AG04449 (cell line): ENCODE measurements at regions not wholly inside any gene's neighbourhood (a gene's known extent, or its start where the extent isn't known, plus 50 kb on each side); places are given as distances from the start of the nearest gene placed in this dataset.

Experiments used
- CTCF ChIA-PET: fragments of 350-600 bp; formaldehyde crosslinking; extraction: SDS; loops from one replicate; lab custom pipeline; 2021; ENCODE audit warnings: antibody characterized with exemption; lab: Yijun Ruan, JAX
- POLR2A ChIA-PET: fragments of 400-600, 350-600 bp; formaldehyde crosslinking; extraction: SDS; loops from one replicate; lab custom pipeline; 2020; ENCODE audit warnings: antibody characterized with exemption, inconsistent platforms; lab: Yijun Ruan, JAX
- DNase-seq: peaks from one replicate; pipeline ENCODE4 v3.0.0-alpha.2; 2010; ENCODE audit warnings: low read depth, low spot score
- H3K4me3 ChIP-seq: 2 replicates; pipeline ENCODE4 v1.5.1; 2011; ENCODE audit warnings: low read depth, mild to moderate bottlenecking, control low read depth, low read length
- TF ChIP-seq, protein P1 (sequence below): IDR thresholded peaks from one replicate; pipeline ENCODE4 v1.5.1; 2011; ENCODE audit warnings: mild to moderate bottlenecking, moderate library complexity, low read length, control low read depth, inconsistent platforms; ENCODE audit not compliant: insufficient read depth; ENCODE audit errors: missing control alignments

DNA sequence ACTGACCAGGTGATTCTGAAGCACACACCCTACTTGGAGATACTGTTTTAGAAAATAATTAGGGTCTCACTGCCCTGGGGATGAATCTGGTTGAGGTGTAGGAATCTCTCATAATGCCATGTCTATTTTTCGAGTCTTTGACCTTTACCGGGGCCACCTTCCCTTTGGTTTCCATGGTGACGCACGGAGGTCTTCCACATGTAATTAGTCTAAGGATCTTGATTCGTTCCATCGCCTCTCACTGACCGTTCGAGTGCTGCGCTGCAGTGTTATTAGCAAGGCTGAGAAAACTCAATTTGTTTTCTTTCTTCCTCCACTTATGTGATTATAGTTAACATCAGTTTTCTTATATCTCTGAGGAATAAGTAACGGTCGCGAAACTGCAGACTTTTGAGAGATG, 144.3 kb upstream of the SPACA1 start:
- no peak overlapping the region for H3K4me3 ChIP-seq
- ChIA-PET CTCF (no interaction called here), POLR2A (no interaction called here)
- no peak for DNase-seq
- TF ChIP-seq, protein P1, sequence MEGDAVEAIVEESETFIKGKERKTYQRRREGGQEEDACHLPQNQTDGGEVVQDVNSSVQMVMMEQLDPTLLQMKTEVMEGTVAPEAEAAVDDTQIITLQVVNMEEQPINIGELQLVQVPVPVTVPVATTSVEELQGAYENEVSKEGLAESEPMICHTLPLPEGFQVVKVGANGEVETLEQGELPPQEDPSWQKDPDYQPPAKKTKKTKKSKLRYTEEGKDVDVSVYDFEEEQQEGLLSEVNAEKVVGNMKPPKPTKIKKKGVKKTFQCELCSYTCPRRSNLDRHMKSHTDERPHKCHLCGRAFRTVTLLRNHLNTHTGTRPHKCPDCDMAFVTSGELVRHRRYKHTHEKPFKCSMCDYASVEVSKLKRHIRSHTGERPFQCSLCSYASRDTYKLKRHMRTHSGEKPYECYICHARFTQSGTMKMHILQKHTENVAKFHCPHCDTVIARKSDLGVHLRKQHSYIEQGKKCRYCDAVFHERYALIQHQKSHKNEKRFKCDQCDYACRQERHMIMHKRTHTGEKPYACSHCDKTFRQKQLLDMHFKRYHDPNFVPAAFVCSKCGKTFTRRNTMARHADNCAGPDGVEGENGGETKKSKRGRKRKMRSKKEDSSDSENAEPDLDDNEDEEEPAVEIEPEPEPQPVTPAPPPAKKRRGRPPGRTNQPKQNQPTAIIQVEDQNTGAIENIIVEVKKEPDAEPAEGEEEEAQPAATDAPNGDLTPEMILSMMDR: no peak

DNA sequence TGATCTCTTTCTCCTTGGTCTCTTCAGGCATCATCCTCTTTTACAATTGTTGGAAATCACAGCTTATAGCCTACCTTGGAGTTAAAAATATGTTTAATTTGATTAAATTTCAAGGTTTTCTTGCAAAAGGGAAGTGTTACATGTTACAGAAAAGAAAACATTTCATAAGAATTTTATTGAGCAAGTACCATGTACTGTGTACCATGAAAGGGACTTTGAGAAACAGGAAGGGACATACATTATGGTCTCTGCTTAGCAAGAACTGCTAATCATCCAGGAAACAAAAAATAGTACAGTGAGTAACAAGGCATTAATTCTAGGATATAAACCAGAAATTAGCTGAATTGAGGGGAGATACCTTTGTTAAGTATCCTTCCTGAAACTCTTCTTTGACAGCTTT, 145.3 kb upstream of the SPACA1 start:
- TF ChIP-seq, protein P1: no peak
- CTCF ChIA-PET: no interaction called here
- H3K4me3 ChIP-seq: no peak overlapping the region
- POLR2A ChIA-PET: no interaction called here
- DNase-seq: no peak

DNA sequence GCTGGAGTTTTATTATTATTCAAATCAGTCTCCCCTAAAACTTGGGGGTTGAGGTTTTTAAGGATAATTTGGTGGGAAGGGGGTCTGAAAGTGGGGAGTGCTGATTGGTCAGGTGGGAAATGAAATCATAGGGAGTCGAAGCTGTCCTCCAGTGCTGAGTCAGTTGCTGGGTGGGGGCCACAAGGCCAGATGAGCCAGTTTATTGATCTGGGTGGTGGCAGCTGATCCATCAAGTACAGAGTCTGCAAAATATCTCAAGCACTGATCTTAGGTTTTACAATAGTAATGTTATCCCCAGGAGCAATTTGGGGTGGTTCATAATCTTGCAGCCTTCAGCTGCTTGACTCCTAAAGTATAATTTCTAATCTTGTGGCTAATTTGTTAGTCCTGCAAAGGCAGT, 146.0 kb upstream of the SPACA1 start:
- CTCF ChIA-PET: no interaction called here
- POLR2A ChIA-PET: no interaction called here
- TF ChIP-seq, protein P1: no peak
- H3K4me3 ChIP-seq: no peak overlapping the region
- no peak for DNase-seq

DNA sequence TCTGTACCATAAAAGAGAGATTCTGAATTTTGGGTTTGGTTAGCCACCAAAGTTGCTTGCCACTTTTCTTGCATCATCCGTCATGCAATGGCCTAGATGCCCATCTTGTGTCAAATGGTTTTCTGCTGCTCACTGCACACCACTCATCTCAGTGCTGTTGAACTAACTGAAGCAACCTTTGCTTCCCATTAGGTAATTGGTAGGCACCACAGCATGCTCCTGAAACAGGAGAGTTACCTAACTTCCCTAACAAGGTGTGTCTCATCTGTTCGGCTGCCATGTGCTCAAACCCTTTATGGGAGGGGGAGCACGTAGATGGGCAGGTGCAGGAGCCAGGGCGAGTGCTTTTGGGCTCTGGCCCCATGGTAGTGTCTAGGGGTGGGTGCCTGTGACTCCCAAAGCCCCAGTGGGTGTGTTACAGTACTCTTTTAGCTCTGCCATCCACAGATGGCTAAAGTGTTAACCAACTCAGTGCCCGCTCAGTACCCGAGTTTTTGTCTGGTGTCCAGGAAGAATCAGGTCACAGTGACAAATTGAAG, 147.4 kb upstream of the SPACA1 start:
- H3K4me3 ChIP-seq: no peak overlapping the region
- ChIA-PET POLR2A (no interaction called here), CTCF (no interaction called here)
- DNase-seq: no peak
- TF ChIP-seq, protein P1: no peak

DNA sequence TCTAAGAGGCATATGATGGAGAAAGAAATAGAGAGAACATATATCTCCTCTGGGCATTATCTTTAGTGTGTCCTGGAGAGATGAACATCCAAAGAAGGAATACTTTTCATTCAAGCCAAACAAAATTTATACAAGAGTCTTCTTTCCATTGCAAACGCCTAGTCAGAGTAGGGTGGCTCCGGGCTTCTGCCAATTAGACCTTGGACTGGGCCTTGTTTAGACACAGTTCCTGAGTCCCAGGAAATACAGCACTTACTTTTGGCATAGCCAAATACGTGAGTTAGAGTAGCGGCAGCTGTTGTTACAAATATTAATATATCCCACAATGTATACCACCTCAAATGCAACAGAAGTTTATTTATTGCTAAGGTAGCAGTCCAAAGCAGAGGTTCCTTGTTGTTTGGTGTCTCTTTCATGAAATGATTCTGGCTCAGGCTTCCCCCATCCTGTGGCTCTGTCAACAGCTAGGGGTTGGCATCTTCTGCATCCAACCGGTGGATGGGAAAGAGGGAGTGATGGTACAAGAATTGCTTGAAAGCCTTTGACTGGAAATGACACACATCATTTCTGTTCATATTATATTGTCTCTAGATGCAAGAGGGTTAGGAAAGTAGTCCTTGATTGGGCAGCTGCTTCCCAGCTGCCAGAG, 148.0 kb upstream of the SPACA1 start:
- CTCF ChIA-PET: no interaction called here
- DNase-seq: no peak
- TF ChIP-seq, protein P1: no peak
- H3K4me3 ChIP-seq: no peak overlapping the region
- POLR2A ChIA-PET: no interaction called here

DNA sequence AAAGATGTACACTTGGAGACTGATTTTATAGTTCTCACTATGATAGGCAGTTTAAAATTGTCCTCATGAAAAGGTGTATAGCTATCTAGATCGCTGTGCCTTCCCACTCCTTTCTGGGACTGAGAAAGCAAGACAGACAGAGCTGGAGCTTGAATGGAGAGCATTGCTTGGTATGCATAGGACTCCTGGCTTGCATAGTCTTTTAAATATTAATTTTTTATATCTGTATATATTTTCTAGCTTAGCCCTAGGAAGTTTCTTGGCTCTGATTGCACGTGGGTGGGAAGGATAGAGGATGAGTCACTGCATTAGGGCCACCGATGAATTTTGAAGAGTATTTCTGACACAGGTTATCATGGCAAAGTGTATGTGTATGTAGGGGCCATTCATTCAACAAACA, 150.0 kb upstream of the SPACA1 start:
- no peak overlapping the region for H3K4me3 ChIP-seq
- TF ChIP-seq, protein P1: no peak
- CTCF ChIA-PET: interaction anchor here (1.6 kb wide), 1 partner anchor 31 kb away, joined by 5 read pairs; no protein-coding TSS in a partner anchor
- POLR2A ChIA-PET: no interaction called here
- no peak for DNase-seq
